Uterus (tissue), 2 donors: ENCODE measurements at regions not wholly inside any gene's neighbourhood (a gene's known extent, or its start where the extent isn't known, plus 50 kb on each side); places are given as distances from the start of the nearest gene placed in this dataset.

Source experiments
- POLR2A ChIP-seq, 2 donors: fragments of 450-650 bp; IDR thresholded peaks; one replicate each; pipeline ENCODE4 v1.6.1; 2016; ENCODE audit warnings: antibody characterized with exemption in 2 of 2, mild to moderate bottlenecking in 1 of 2, moderate library complexity in 1 of 2
- TF ChIP-seq, protein P1 (sequence below), 4 experiments: fragments of 200-600 bp in 2 of 4; fragments of 450-650 bp in 2 of 4; sonication (generic) in 2 of 4; IDR thresholded peaks; one replicate each; pipeline ENCODE4 v1.5.1; 2016 to 2019; ENCODE audit warnings: antibody characterized with exemption in 4 of 4, mild to moderate bottlenecking in 2 of 4, moderate library complexity in 1 of 4

DNA sequence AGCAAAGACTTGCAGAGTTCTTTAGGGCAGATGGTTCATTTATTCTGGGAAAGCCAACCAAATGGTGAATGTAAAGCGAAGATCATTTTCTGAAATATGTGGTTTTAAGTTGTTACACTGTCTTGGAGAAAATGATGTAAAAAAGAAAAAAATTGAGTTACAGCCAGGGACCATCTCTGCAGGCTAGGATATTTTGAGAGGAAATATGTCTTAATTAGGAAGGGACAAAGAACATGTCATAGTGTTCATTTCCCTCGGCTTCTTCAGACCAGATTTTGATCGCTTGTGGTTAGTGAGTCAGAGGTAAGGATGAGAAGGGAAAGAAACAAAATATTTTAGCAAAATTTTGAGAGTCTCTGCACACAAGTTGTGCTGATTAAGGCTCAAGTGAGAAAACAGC lies 59.0 kb upstream of the C1QTNF7 start:
- TF ChIP-seq, protein P1, sequence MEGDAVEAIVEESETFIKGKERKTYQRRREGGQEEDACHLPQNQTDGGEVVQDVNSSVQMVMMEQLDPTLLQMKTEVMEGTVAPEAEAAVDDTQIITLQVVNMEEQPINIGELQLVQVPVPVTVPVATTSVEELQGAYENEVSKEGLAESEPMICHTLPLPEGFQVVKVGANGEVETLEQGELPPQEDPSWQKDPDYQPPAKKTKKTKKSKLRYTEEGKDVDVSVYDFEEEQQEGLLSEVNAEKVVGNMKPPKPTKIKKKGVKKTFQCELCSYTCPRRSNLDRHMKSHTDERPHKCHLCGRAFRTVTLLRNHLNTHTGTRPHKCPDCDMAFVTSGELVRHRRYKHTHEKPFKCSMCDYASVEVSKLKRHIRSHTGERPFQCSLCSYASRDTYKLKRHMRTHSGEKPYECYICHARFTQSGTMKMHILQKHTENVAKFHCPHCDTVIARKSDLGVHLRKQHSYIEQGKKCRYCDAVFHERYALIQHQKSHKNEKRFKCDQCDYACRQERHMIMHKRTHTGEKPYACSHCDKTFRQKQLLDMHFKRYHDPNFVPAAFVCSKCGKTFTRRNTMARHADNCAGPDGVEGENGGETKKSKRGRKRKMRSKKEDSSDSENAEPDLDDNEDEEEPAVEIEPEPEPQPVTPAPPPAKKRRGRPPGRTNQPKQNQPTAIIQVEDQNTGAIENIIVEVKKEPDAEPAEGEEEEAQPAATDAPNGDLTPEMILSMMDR (IDR thresholded peaks at IDR 0.05) = no peak
- no peak for TF ChIP-seq POLR2A (IDR thresholded peaks at IDR 0.05)
